ENCODE measurements at regions not wholly inside any gene's neighbourhood (a gene's known extent, or its start where the extent isn't known, plus 50 kb on each side); places are given as distances from the start of the nearest gene placed in this dataset.

GRCh38 chr4:103370336-103370735 lies 172.2 kb upstream of the CENPE start:
- TF ChIP-seq, protein P1, sequence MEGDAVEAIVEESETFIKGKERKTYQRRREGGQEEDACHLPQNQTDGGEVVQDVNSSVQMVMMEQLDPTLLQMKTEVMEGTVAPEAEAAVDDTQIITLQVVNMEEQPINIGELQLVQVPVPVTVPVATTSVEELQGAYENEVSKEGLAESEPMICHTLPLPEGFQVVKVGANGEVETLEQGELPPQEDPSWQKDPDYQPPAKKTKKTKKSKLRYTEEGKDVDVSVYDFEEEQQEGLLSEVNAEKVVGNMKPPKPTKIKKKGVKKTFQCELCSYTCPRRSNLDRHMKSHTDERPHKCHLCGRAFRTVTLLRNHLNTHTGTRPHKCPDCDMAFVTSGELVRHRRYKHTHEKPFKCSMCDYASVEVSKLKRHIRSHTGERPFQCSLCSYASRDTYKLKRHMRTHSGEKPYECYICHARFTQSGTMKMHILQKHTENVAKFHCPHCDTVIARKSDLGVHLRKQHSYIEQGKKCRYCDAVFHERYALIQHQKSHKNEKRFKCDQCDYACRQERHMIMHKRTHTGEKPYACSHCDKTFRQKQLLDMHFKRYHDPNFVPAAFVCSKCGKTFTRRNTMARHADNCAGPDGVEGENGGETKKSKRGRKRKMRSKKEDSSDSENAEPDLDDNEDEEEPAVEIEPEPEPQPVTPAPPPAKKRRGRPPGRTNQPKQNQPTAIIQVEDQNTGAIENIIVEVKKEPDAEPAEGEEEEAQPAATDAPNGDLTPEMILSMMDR (IDR thresholded peaks at IDR 0.05; ENCODE audit: low read depth, low read length, poor library complexity, severe bottlenecking): no peak
- no peak for TF ChIP-seq EZH2phosphoT487 (IDR thresholded peaks at IDR 0.05; ENCODE audit: borderline replicate concordance, low read length)

All from DOHH2 (cell line).